Transverse colon (tissue), 4 donors: ENCODE measurements at regions not wholly inside any gene's neighbourhood (a gene's known extent, or its start where the extent isn't known, plus 50 kb on each side); places are given as distances from the start of the nearest gene placed in this dataset.

Experiments
- CTCF ChIP-seq, 5 experiments: fragments of 200-600 bp in 3 of 5; fragments of 450-650 bp in 2 of 5; sonication (generic) in 3 of 5; IDR thresholded peaks; 1 replicate in 2 of 5; 2 replicates in 3 of 5; pipeline ENCODE4 v1.5.1; 2016 to 2017; ENCODE audit warnings: antibody characterized with exemption in 5 of 5, inconsistent platforms in 3 of 5, mild to moderate bottlenecking in 2 of 5, moderate library complexity in 1 of 5
- POLR2A ChIP-seq: fragments of 450-650 bp; IDR thresholded peaks from one replicate; pipeline ENCODE4 v1.6.1; 2016; ENCODE audit warnings: antibody characterized with exemption, mild to moderate bottlenecking, moderate library complexity
- POLR2AphosphoS5 ChIP-seq, 3 donors: sonication (generic); formaldehyde crosslinking; IDR thresholded peaks; one replicate each; pipeline ENCODE4 v1.6.1; 2016; ENCODE audit warnings: antibody characterized with exemption in 3 of 3

GRCh38 chr3:102533784-102534183 lies 99.0 kb downstream of the ZPLD1 start:
- TF ChIP-seq CTCF (IDR thresholded peaks at IDR 0.05) (no peak), POLR2A (no peak), POLR2AphosphoS5 (IDR thresholded peaks at IDR 0.05) (no peak)
